ENCODE measurements at regions not wholly inside any gene's neighbourhood (a gene's known extent, or its start where the extent isn't known, plus 50 kb on each side); places are given as distances from the start of the nearest gene placed in this dataset.
"Not testable (repeated sequence)": the region's sequence is repeated elsewhere in the genome, so short reads cannot be mapped to it uniquely, and the experiment has no call there.

GRCh38 chr6:4677011-4677750 lies 99.0 kb upstream of the CDYL start:
- DNase-seq (ENCODE audit: low read depth in 2 of 2): no peak

- DNase-seq (ENCODE audit: low read depth in 2 of 2): no peak
These were observed 100.2 kb upstream of the CDYL start for GRCh38 chr6:4676016-4676415.

GRCh38 chr6:4675121-4675520 lies 101.1 kb upstream of the CDYL start:
- no peak for DNase-seq (ENCODE audit: low read depth in 2 of 2)

GRCh38 chr6:4673861-4674260 lies 102.3 kb upstream of the CDYL start:
- no peak for DNase-seq (ENCODE audit: low read depth in 2 of 2)

- peak in 1 of 2 donors; percentile 51 for DNase-seq (ENCODE audit: low read depth in 2 of 2)
These were observed 103.4 kb upstream of the CDYL start for GRCh38 chr6:4672772-4673171.

- DNase-seq (ENCODE audit: low read depth in 2 of 2): no peak
These were observed 104.6 kb upstream of the CDYL start for GRCh38 chr6:4671587-4672115.

GRCh38 chr6:4670824-4671409 lies 105.3 kb upstream of the CDYL start:
- no peak for DNase-seq (ENCODE audit: low read depth in 2 of 2)

GRCh38 chr6:4670290-4670689 lies 105.9 kb upstream of the CDYL start:
- DNase-seq (ENCODE audit: low read depth in 2 of 2): no peak

- DNase-seq (ENCODE audit: low read depth in 2 of 2): peak in 1 of 2 donors; percentile 17
These were observed 107.7 kb upstream of the CDYL start for GRCh38 chr6:4668271-4669179.

GRCh38 chr6:4667591-4667990 lies 108.6 kb upstream of the CDYL start:
- no peak for DNase-seq (ENCODE audit: low read depth in 2 of 2)

- DNase-seq (ENCODE audit: low read depth in 2 of 2): no peak
These were observed 109.2 kb upstream of the CDYL start for GRCh38 chr6:4666886-4667513.

- peak in 1 of 2 donors; percentile 47 for DNase-seq (ENCODE audit: low read depth in 2 of 2)
These were observed 110.5 kb upstream of the CDYL start for GRCh38 chr6:4665489-4666417.

GRCh38 chr6:4664911-4665310 lies 111.3 kb upstream of the CDYL start:
- no peak for DNase-seq (ENCODE audit: low read depth in 2 of 2)

GRCh38 chr6:4664117-4664626 lies 112.0 kb upstream of the CDYL start:
- peak in 1 of 2 donors; percentile 71 for DNase-seq (ENCODE audit: low read depth in 2 of 2)

- no peak for DNase-seq (ENCODE audit: low read depth in 2 of 2)
These were observed 113.3 kb upstream of the CDYL start for GRCh38 chr6:4662886-4663285.

GRCh38 chr6:4661391-4661790 lies 114.8 kb upstream of the CDYL start:
- no peak for DNase-seq (ENCODE audit: low read depth in 2 of 2)

- peak in 1 of 2 donors; percentile 16 for DNase-seq (ENCODE audit: low read depth in 2 of 2)
These were observed 115.6 kb upstream of the CDYL start for GRCh38 chr6:4660377-4661321.

- not testable (repeated sequence) for DNase-seq (ENCODE audit: low read depth in 2 of 2)
These were observed 116.5 kb upstream of the CDYL start for GRCh38 chr6:4659719-4660118.

- peak in 1 of 2 donors; percentile 56 for DNase-seq (ENCODE audit: low read depth in 2 of 2)
These were observed 117.7 kb upstream of the CDYL start for GRCh38 chr6:4658486-4658885.
